IPS-18c (cell line): ENCODE measurements at regions not wholly inside any gene's neighbourhood (a gene's known extent, or its start where the extent isn't known, plus 50 kb on each side); places are given as distances from the start of the nearest gene placed in this dataset.
"Not testable (repeated sequence)": the region's sequence is repeated elsewhere in the genome, so short reads cannot be mapped to it uniquely, and the experiment has no call there.

ENCODE experiments used
- H3K4me3 ChIP-seq: 2 replicates; pipeline ENCODE4 v1.7.0; 2013; ENCODE audit warnings: low read depth, mild to moderate bottlenecking, low read length, moderate library complexity; ENCODE audit not compliant: insufficient read depth
- H3K9me3 ChIP-seq: one replicate; pipeline ENCODE4 v1.6.1; 2013; ENCODE audit warnings: mild to moderate bottlenecking, low read length, moderate library complexity; ENCODE audit not compliant: control insufficient read depth, insufficient read depth

GRCh38 chr5:123720339-123720738 lies 208.4 kb downstream of the CSNK1G3 start:
- no peak overlapping the region for H3K4me3 ChIP-seq
- no peaks in the 10 kb centered on the region for H3K9me3 ChIP-seq

GRCh38 chr5:123719004-123719403 lies 207.0 kb downstream of the CSNK1G3 start:
- Histone ChIP-seq H3K9me3 (no peaks in the 10 kb centered on the region), H3K4me3 (no peak overlapping the region)

GRCh38 chr5:123718238-123718637 lies 206.3 kb downstream of the CSNK1G3 start:
- H3K9me3 ChIP-seq: no peaks in the 10 kb centered on the region

GRCh38 chr5:123717139-123717538 lies 205.2 kb downstream of the CSNK1G3 start:
- no peaks in the 10 kb centered on the region for H3K9me3 ChIP-seq
- no peak overlapping the region for H3K4me3 ChIP-seq

More at GRCh38 chr5:123718238-123718637, 206.3 kb downstream of the CSNK1G3 start:
- no peak overlapping the region for H3K4me3 ChIP-seq

GRCh38 chr5:123710031-123710430 lies 198.1 kb downstream of the CSNK1G3 start:
- no peak overlapping the region for H3K4me3 ChIP-seq
- H3K9me3 ChIP-seq: no peaks in the 10 kb centered on the region

GRCh38 chr5:123709422-123709821 lies 197.4 kb downstream of the CSNK1G3 start:
- no peaks in the 10 kb centered on the region for H3K9me3 ChIP-seq
- no peak overlapping the region for H3K4me3 ChIP-seq

- Histone ChIP-seq H3K9me3 (no peaks in the 10 kb centered on the region), H3K4me3 (no peak overlapping the region)
These were observed 196.3 kb downstream of the CSNK1G3 start for GRCh38 chr5:123708074-123708806.

- H3K9me3 ChIP-seq: no peaks in the 10 kb centered on the region
- no peak overlapping the region for H3K4me3 ChIP-seq
These were observed 194.6 kb downstream of the CSNK1G3 start for GRCh38 chr5:123706531-123706930.

GRCh38 chr5:123705741-123706140 lies 193.8 kb downstream of the CSNK1G3 start:
- H3K9me3 ChIP-seq: no peaks in the 10 kb centered on the region
- no peak overlapping the region for H3K4me3 ChIP-seq

GRCh38 chr5:123701511-123702200 lies 189.7 kb downstream of the CSNK1G3 start:
- no peaks in the 10 kb centered on the region for H3K9me3 ChIP-seq
- no peak overlapping the region for H3K4me3 ChIP-seq

- Histone ChIP-seq H3K4me3 (no peak overlapping the region), H3K9me3 (no peaks in the 10 kb centered on the region)
These were observed 188.8 kb downstream of the CSNK1G3 start for GRCh38 chr5:123700624-123701287.

- Histone ChIP-seq H3K4me3 (no peak overlapping the region), H3K9me3 (no peaks in the 10 kb centered on the region)
These were observed 187.6 kb downstream of the CSNK1G3 start for GRCh38 chr5:123699571-123699970.

GRCh38 chr5:123698937-123699336 lies 187.0 kb downstream of the CSNK1G3 start:
- H3K9me3 ChIP-seq, H3K4me3 ChIP-seq: not testable (repeated sequence)

GRCh38 chr5:123696921-123697341 lies 185.0 kb downstream of the CSNK1G3 start:
- Histone ChIP-seq H3K9me3 (no peaks in the 10 kb centered on the region), H3K4me3 (no peak overlapping the region)

GRCh38 chr5:123690821-123691220 lies 178.8 kb downstream of the CSNK1G3 start:
- H3K4me3 ChIP-seq: no peak overlapping the region
- no peaks in the 10 kb centered on the region for H3K9me3 ChIP-seq

GRCh38 chr5:123681061-123681460 lies 169.1 kb downstream of the CSNK1G3 start:
- H3K9me3 ChIP-seq: peaks cover 3% of the 10 kb centered on the region

GRCh38 chr5:123673107-123673506 lies 161.1 kb downstream of the CSNK1G3 start:
- Histone ChIP-seq H3K9me3 (no peaks in the 10 kb centered on the region), H3K4me3 (no peak overlapping the region)

More at GRCh38 chr5:123681061-123681460, 169.1 kb downstream of the CSNK1G3 start:
- H3K4me3 ChIP-seq: no peak overlapping the region
